NCI-H1092 (cell line): ENCODE measurements at regions not wholly inside any gene's neighbourhood (a gene's known extent, or its start where the extent isn't known, plus 50 kb on each side); places are given as distances from the start of the nearest gene placed in this dataset.
A peak's percentile ranks its signal among the peaks of the same experiment; 100 is the strongest.
"Not testable (repeated sequence)": the region's sequence is repeated elsewhere in the genome, so short reads cannot be mapped to it uniquely, and the experiment has no call there.

Experiments used
- DNase-seq: peaks from one replicate; lab custom pipeline; 2025; lab: John Stamatoyannopoulos, UW

- DNase-seq: not testable (repeated sequence)
Observed at GRCh38 chr3:162987085-162987794, 1490.6 kb downstream of the OTOL1 start.

- DNase-seq: no peak
Observed at GRCh38 chr3:162992741-162993140, 1496.1 kb downstream of the OTOL1 start.

- DNase-seq: no peak
Observed at GRCh38 chr3:162994165-162994564, 1497.6 kb downstream of the OTOL1 start.

GRCh38 chr3:162996368-162996767, 1499.8 kb downstream of the OTOL1 start:
- DNase-seq: no peak

- no peak for DNase-seq
Observed at GRCh38 chr3:162998205-162998604, 1501.6 kb downstream of the OTOL1 start.

- DNase-seq: no peak
Observed at GRCh38 chr3:163011596-163011995, 1515.0 kb downstream of the OTOL1 start.

GRCh38 chr3:163016251-163016650, 1519.6 kb downstream of the OTOL1 start:
- no peak for DNase-seq

GRCh38 chr3:163018067-163018466, 1521.5 kb downstream of the OTOL1 start:
- no peak for DNase-seq

- no peak for DNase-seq
Observed at GRCh38 chr3:163018664-163019063, 1522.1 kb downstream of the OTOL1 start.

GRCh38 chr3:163019260-163019659, 1522.7 kb downstream of the OTOL1 start:
- no peak for DNase-seq

GRCh38 chr3:163033652-163034051, 1537.0 kb downstream of the OTOL1 start:
- DNase-seq: no peak

- DNase-seq: no peak
Observed at GRCh38 chr3:163039636-163040035, 1543.0 kb downstream of the OTOL1 start.

GRCh38 chr3:163043074-163043473, 1546.5 kb downstream of the OTOL1 start:
- DNase-seq: no peak

- DNase-seq: no peak
Observed at GRCh38 chr3:163045945-163046344, 1549.3 kb downstream of the OTOL1 start.

- DNase-seq: no peak
Observed at GRCh38 chr3:163048881-163049280, 1552.3 kb downstream of the OTOL1 start.

GRCh38 chr3:163056874-163057497, 1560.4 kb downstream of the OTOL1 start:
- DNase-seq: peak; percentile 29

- no peak for DNase-seq
Observed at GRCh38 chr3:163058031-163058854, 1561.6 kb downstream of the OTOL1 start.

GRCh38 chr3:163071713-163072112, 1575.1 kb downstream of the OTOL1 start:
- DNase-seq: no peak
